SU-DHL-6 (cell line): ENCODE measurements at regions not wholly inside any gene's neighbourhood (a gene's known extent, or its start where the extent isn't known, plus 50 kb on each side); places are given as distances from the start of the nearest gene placed in this dataset.

Source experiments
- H2AFZ ChIP-seq: fragments of 200-600 bp; sonication (generic); 2 replicates; pipeline ENCODE4 v1.6.1; 2014; ENCODE audit warnings: low read depth, mild to moderate bottlenecking, moderate library complexity, mixed read lengths, antibody characterized with exemption, low read length; ENCODE audit not compliant: severe bottlenecking
- H3F3A ChIP-seq: fragments of 200-600 bp; shearing (Covaris generic); 2 replicates; pipeline ENCODE4 v1.6.0; 2016; ENCODE audit warnings: antibody characterized with exemption, mild to moderate bottlenecking; ENCODE audit not compliant: insufficient read depth
- H3K27ac ChIP-seq: fragments of 200-600 bp; sonication (generic); 2 replicates; pipeline ENCODE4 v1.5.1; 2016; ENCODE audit warnings: low read depth, mild to moderate bottlenecking, low read length, moderate library complexity, mixed read lengths
- H3K27me3 ChIP-seq: fragments of 200-600 bp; sonication (generic), shearing (Covaris generic); 2 replicates; pipeline ENCODE4 v1.6.0; 2014; ENCODE audit warnings: mild to moderate bottlenecking, low read length
- H3K36me3 ChIP-seq: fragments of 200-600 bp; sonication (generic); 2 replicates; pipeline ENCODE4 v1.6.1; 2014; ENCODE audit warnings: mild to moderate bottlenecking, low read length, mixed read lengths
- H3K4me2 ChIP-seq: fragments of 300-600, 200-600 bp; shearing (Covaris generic), sonication (generic); 2 replicates; pipeline ENCODE4 v1.6.0; 2014; ENCODE audit warnings: low read length, low read depth, mild to moderate bottlenecking; ENCODE audit not compliant: poor library complexity, severe bottlenecking
- H3K4me3 ChIP-seq: fragments of 200-600 bp; sonication (generic); 2 replicates; pipeline ENCODE4 v1.5.1; 2014; ENCODE audit warnings: antibody characterized with exemption, low read length, mild to moderate bottlenecking, mixed read lengths; ENCODE audit not compliant: insufficient read depth, poor library complexity, severe bottlenecking
- H3K79me2 ChIP-seq: fragments of 200-600 bp; sonication (generic); 2 replicates; pipeline ENCODE4 v1.6.1; 2014; ENCODE audit warnings: mild to moderate bottlenecking, low read length, moderate library complexity; ENCODE audit not compliant: insufficient read depth
- H3K9ac ChIP-seq: fragments of 200-600 bp; sonication (generic); 2 replicates; pipeline ENCODE4 v1.7.0; 2014; ENCODE audit warnings: mild to moderate bottlenecking, low read length
- H3K9me2 ChIP-seq: fragments of 200-600 bp; sonication (generic); replicated peaks from 2 replicates; pipeline ENCODE4 v1.6.1; 2014; ENCODE audit warnings: low read length; ENCODE audit not compliant: insufficient read depth
- H3K9me3 ChIP-seq: fragments of 200-600 bp; sonication (generic); 2 replicates; pipeline ENCODE4 v1.6.1; 2014; ENCODE audit warnings: low read length, mixed read lengths; ENCODE audit not compliant: insufficient read depth
- H4K20me1 ChIP-seq: fragments of 200-600 bp; sonication (generic); 2 replicates; pipeline ENCODE4 v1.6.1; 2014; ENCODE audit warnings: low read depth, mild to moderate bottlenecking, antibody characterized with exemption, low read length, moderate library complexity, mixed read lengths
- EZH2phosphoT487 ChIP-seq: fragments of 200-600 bp; sonication (generic), shearing (Covaris generic); conservative IDR thresholded peaks from 2 replicates; pipeline ENCODE4 v1.6.1; 2018; ENCODE audit warnings: mild to moderate bottlenecking, antibody characterized with exemption, low read length, moderate library complexity, mixed read lengths
- TF ChIP-seq, protein P1 (sequence below): fragments of 200-600 bp; sonication (generic); IDR thresholded peaks from one replicate; pipeline ENCODE4 v1.5.1; 2017; ENCODE audit warnings: antibody characterized with exemption, mild to moderate bottlenecking, low read length, moderate library complexity; ENCODE audit not compliant: insufficient read depth, poor library complexity, severe bottlenecking

DNA sequence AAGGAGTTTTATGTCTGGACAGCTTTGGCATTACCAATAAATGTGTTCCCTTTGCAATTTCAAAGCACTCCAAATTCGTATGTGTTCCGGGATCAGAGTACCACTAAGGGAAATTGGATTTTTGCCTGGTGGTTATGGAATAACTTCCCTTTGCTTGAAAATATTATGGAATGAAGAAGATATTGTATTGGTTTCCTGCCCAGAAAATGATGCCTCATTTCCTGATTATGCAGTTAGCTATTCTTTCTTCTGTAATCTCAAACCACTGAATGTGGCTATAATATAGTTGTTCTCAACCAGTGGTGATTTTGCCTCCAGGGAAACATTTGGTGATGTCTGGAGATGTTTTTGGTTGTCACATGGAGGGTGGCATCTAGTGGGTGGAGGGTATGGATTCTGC lies 142.9 kb downstream of the PCDH7 start:
- H4K20me1 ChIP-seq: no peaks in the 10 kb centered on the region
- H3F3A ChIP-seq: no peaks in the 10 kb centered on the region
- no peaks in the 10 kb centered on the region for H3K27me3 ChIP-seq
- no peak overlapping the region for H3K4me2 ChIP-seq
- no peaks in the 10 kb centered on the region for H3K9me2 ChIP-seq
- H3K9me3 ChIP-seq: no peaks in the 10 kb centered on the region
- H3K36me3 ChIP-seq: no peaks in the 10 kb centered on the region
- H3K27ac ChIP-seq: no peak overlapping the region
- no peak overlapping the region for H2AFZ ChIP-seq
- no peak overlapping the region for H3K9ac ChIP-seq
- no peak overlapping the region for H3K4me3 ChIP-seq
- no peaks in the 10 kb centered on the region for H3K79me2 ChIP-seq
- no peak for TF ChIP-seq EZH2phosphoT487
- TF ChIP-seq, protein P1, sequence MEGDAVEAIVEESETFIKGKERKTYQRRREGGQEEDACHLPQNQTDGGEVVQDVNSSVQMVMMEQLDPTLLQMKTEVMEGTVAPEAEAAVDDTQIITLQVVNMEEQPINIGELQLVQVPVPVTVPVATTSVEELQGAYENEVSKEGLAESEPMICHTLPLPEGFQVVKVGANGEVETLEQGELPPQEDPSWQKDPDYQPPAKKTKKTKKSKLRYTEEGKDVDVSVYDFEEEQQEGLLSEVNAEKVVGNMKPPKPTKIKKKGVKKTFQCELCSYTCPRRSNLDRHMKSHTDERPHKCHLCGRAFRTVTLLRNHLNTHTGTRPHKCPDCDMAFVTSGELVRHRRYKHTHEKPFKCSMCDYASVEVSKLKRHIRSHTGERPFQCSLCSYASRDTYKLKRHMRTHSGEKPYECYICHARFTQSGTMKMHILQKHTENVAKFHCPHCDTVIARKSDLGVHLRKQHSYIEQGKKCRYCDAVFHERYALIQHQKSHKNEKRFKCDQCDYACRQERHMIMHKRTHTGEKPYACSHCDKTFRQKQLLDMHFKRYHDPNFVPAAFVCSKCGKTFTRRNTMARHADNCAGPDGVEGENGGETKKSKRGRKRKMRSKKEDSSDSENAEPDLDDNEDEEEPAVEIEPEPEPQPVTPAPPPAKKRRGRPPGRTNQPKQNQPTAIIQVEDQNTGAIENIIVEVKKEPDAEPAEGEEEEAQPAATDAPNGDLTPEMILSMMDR: no peak

DNA sequence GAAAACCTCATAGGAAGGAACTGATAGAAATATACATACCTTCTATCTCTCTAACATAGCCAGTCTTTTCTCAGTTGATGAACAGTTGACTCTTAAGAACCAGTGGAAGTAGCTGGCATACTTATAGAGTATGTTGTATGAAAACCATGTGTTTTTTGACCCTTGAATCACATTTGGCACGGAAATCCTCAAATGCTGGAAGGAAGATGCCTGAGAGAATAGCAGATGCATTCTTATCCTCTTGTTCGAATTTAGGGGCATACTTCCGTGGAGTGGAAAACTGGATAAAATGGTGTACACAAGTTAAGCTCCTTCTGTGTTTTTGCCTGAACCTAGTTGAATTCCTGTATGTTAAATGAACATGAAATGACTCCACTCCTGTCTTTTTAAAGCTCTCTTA lies 145.5 kb downstream of the PCDH7 start:
- Histone ChIP-seq H3K4me2 (no peak overlapping the region), H3K27me3 (no peaks in the 10 kb centered on the region), H3K79me2 (no peaks in the 10 kb centered on the region), H3K9me3 (no peaks in the 10 kb centered on the region), H3K9me2 (no peaks in the 10 kb centered on the region), H3F3A (no peaks in the 10 kb centered on the region), H3K9ac (no peak overlapping the region), H3K27ac (no peak overlapping the region), H3K4me3 (no peak overlapping the region), H3K36me3 (no peaks in the 10 kb centered on the region), H2AFZ (no peak overlapping the region), H4K20me1 (no peaks in the 10 kb centered on the region)
- TF ChIP-seq, protein P1: no peak
- TF ChIP-seq EZH2phosphoT487: no peak

DNA sequence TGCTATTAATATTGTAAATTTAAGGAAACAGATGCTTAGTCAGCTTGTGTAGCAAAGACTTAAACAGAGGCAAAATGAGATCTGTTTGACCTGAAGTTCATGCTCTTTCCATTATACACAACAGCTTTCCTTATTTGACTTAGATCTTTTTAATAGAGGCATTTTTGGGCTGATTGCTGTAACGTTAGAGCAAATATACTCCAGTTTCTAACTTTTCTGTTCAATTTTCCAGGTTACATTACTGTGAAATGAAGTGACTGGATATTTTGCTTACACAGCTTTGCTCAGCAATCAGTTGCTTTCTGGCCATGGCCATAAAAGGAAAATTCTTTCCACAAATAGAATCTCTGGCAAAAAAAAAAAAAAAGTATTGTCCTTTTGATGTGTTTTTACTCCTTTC lies 146.2 kb downstream of the PCDH7 start:
- H4K20me1 ChIP-seq: no peaks in the 10 kb centered on the region
- no peaks in the 10 kb centered on the region for H3K9me2 ChIP-seq
- H3K36me3 ChIP-seq: no peaks in the 10 kb centered on the region
- H3K27ac ChIP-seq: no peak overlapping the region
- no peak overlapping the region for H3K4me3 ChIP-seq
- no peaks in the 10 kb centered on the region for H3F3A ChIP-seq
- no peaks in the 10 kb centered on the region for H3K79me2 ChIP-seq
- no peak for TF ChIP-seq EZH2phosphoT487
- TF ChIP-seq, protein P1: no peak
- H3K9me3 ChIP-seq: no peaks in the 10 kb centered on the region
- H3K27me3 ChIP-seq: no peaks in the 10 kb centered on the region
- H3K4me2 ChIP-seq: no peak overlapping the region
- H2AFZ ChIP-seq: no peak overlapping the region
- H3K9ac ChIP-seq: no peak overlapping the region
